Hindlimb muscle (tissue), 1 donor: ENCODE measurements at regions not wholly inside any gene's neighbourhood (a gene's known extent, or its start where the extent isn't known, plus 50 kb on each side); places are given as distances from the start of the nearest gene placed in this dataset.

Experiments used
- DNase-seq: peaks from one replicate; pipeline ENCODE4 v3.0.0-alpha.2; 2013

DNA sequence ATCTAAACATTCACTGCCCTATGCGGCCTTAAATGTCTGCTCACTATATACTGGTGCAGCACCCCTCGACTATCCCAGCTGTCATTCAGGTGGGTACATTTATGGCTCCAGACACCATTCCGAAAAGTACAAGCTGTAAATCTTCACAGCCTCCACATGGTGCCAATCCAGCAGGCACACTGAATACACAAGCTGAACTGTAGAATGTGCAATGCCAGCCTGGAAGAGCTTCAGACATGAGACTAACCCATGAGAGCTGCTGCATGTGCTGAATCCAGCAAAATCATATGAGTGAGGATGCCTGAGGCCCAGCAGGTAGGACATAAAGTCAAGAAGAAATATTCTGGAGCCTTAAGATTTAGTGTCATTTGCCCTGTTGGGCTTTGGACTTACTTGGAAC is 483.8 kb upstream of the GRIA1 start:
- no peak for DNase-seq

DNA sequence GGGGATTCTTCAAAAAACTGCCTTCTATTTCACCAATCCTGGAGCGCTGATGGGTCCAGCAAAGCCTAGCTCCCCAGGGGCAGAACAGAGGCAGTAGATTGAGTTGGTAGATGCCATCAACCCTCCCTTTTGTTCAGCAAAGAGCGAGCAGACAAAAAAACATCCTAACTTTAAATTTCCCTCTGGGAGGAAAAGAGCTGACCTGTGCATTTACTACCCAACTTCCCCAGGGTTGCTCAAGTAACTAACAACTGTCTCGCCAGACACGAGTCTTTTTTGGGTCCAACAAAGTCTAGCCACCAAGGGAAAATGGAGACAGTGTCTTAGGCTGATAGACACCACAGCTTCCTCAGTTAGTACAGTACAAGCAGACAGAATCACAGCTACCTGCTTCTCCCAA is 476.3 kb upstream of the GRIA1 start:
- DNase-seq, result no peak

DNA sequence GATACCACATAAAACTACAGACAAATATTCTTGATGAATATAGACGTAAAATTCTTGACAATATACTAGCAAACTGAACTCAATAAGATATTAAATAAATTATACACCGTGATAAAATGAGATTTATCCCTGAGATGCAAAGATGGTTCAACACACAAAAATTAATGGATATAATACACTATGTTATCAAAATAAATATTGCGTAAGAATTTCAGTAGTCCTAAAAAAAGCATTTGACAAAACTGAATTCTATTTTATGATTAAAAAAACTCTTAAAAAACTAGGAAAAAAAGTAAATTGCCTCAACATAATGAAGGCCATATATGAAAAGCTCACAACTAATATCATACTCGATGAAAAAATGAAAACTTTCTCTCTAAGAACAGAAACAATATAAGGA is 472.3 kb upstream of the GRIA1 start:
- no peak for DNase-seq

DNA sequence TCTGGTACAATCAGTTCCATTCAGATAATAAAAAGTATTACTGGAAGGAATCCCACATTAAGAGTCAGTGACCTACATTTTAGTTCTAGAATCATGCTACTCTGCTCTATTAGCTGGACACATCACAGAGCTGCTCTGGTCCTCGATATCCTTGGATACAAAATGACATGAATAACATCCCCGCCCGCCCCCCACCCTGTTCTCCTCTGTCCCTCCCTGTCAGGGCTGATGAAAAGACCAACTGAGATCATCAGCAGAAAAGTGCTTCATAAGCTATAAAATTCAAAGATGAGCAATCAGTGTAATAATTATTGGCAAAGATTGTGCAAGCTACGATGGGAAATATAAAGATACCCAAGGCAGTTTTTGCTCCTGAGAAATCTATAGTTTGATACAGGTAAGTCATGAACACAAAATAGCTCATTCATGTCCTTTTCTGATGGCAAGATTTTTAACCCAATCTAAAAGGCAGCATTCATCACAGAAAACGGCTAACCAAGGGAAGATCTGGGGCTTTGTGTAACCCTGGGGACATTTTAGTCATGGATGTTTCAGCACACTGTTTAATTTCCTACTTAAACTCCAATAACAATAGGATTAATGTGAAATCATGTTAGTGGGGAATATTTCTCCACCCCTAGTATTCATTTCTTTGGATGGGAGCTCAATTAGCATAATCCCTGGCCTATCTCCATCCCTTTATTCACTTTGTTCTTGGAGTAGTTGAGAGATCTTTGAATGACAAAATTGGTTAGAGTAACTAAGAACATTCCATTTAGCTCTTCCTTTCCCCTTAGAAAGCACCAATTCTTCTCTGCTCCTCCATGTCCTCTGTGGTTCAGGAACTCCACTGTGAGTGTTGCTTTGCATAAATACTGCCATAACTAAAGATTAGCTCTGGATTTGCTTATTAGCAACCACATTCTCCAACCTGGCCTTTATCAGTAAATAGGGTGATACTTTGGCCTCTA is 459.4 kb upstream of the GRIA1 start:
- no peak for DNase-seq

DNA sequence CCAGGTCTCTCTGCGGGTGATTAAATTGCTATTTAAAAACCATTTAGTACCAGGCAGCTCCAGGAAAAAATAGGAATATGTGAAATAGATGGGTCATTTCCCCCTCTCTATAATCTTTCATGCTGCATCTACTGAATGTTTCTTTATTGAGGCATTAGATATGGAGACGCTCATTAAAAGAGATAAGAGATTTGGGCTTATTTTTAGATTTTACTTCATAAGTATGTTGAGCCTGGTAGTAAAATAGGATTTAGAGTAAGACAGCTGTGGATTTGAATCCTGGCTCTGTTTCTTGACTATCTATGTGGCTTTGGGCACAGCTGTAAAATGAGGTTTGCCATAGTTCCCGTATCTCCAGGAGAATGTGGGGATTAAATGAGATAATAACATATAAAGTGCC is 451.0 kb upstream of the GRIA1 start:
- no peak for DNase-seq

DNA sequence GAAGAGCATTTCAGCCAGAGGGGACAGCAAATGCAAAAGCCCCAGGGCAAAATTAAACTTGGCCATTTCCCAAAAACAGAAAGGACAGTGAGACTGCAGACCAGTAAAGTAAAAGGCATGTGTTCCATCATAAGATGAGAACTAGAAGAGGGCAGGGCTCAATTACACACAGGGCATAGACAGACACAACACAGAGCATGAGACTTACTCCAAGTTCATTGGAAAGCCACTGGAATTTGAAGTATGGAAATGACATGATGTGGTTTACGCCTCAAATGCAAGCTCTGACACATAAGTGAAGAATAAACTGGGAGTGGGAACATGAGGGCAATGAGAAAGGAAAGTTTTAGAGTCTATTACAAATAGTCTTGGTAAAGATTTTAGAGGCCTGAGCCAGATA is 446.6 kb upstream of the GRIA1 start:
- DNase-seq, result no peak

DNA sequence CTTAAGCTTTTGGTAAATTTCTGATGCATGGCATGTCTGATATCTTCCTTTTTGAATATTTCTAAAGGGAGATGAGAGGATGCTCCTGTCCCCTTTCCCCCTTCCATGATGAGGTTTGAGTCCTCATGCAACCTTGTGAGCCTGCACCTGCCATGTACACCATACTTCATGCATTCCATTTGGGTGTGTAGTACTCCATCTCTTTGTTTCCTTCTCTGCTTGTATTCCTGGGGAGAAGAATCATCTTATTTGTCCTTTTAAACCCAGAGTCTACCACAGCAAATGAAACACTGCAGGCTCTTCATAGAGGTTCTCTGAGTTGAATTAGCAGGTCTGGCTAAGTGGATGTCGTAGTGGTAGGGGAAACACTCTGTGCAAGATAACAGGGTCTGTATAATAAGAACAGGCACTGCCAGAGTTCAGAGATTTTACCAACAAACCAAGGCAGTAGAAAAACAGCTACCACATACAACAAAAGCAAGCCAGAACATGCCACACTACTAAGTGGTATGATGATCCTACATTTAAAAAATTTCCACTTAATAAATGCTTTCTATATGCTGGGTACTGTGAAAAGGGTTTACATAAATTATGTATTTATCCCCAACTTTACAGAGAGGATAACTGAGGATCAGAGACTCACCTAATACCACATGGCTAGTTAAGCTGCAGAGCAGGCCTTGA is 439.8 kb upstream of the GRIA1 start:
- DNase-seq, result no peak

DNA sequence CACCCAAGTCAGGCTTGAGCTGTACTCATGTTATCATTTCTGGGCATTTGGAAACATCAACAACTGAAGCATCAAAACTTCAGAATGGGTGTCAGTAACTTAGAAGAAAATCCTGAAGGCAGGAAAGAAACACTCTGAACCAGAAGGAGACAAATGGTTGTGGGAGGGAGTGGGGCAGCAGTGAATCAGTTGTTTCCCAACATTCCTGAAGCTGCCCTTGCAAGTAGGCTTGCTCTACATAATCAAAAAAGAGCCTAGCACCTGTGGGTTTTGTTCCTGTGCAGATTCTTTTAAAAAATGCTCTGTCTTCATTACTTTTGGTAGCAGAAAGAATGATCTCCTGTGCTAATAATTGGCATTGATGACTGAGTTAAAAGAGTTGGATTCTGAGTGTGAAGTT is 424.2 kb upstream of the GRIA1 start:
- DNase-seq, result no peak

DNA sequence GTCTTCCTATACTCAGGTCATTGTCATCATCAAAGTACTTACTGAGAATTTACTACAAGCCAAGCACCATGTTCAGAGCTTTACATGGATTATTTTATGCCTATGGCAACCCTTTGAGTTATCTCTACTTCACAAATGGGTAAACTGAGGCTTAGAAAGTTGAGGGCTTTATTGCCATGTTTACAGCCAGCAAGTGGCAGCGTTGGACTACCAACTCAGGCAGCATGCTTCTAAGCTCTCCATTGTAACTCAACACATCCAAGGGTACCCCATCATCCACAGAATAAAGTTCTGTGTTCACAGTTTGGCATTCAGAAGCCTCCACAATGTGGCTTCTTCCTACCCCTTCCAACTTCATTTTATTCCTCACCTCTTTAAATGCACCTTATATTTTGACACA is 422.6 kb upstream of the GRIA1 start:
- no peak for DNase-seq

DNA sequence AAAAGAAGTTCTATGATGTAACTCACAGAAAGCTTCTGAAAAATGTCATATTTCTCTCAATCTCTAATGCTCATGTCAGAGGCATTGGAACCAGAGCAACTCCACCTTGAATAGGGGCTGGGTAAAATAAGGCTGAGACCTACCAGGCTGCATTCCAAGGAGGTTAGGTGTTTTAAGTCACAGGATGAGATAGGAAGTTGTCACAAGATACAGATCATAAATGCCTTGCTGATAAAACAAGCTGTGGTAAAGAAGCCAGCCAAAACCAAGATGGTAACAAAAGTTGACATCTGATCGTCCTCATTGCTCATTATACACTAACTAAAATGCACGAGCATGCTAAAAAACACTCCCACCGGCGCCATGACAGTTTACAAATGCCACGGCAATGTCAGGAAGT is 411.1 kb upstream of the GRIA1 start:
- DNase-seq, result no peak

DNA sequence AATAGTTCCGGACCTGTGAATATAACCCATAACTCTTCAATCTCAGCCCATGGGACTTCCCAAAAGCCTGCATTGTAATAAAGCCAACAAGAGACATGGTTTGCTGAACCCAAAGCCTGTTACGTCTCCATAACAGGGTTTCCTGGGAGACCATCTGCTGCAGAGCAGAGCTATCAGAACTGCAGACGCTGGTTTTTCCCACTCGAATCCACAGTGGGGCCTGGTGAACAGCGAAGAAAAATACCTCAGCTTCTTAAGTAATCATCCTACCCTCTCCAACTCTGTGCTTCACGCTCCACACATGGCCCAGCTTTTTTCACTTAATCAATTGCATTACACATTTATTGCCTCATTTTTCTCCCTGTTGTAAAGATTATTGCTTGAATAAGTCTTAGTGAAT is 409.5 kb upstream of the GRIA1 start:
- no peak for DNase-seq

DNA sequence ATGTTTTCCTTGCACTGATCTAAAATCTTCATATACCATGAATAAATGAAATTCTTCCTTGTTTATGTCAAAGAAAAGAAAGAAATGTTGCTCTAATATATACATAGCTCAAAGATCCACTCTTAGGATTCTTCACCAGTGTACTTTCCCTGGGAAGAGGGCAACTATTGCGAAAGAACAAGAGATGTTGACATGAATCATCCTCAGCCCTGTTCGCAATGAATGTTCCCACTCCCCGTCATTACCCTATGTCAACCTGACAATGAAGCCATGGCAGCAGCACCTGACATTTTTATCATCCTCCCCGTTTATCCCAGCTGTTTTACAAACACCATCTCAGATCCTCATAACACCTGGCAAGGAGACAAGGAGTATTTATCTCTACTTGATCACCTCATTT is 409.1 kb upstream of the GRIA1 start:
- no peak for DNase-seq

DNA sequence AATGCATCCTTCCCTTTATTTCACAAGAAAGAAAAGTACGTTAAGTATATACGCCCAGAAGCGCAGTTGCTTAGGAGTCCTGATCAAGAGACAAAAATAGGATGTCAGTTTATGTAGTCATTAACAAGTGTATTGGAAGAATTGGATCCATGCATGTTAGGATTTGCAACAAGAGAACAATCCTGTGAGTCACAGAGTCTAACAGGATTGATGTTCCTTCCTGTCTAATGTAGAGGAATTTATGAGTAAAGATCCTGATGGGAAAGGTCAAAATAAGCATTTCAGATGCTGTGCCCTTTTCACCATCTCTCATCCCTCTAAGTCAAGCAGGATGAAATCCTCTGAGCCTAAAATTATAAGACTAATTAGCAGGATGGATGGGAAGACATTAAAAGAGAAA is 406.0 kb upstream of the GRIA1 start:
- DNase-seq, result no peak

DNA sequence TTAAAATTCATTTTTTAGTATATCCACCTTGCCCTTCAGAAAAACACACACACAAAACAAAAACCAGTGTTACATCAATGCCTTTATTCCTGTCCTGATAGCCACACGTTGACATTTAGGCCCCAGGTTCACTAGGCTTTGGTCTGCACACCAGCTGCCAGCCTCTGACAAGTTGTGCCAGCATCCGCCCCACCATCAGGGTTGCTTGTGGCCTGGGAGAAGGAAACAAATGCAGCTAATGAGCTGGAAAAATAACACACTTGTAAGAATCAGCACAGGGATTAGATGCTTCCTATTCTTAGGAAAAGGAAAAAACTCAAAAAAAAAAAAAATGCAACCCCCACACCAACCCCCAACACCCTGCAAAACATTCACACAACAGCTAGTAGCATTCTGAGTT is 404.0 kb upstream of the GRIA1 start:
- no peak for DNase-seq

DNA sequence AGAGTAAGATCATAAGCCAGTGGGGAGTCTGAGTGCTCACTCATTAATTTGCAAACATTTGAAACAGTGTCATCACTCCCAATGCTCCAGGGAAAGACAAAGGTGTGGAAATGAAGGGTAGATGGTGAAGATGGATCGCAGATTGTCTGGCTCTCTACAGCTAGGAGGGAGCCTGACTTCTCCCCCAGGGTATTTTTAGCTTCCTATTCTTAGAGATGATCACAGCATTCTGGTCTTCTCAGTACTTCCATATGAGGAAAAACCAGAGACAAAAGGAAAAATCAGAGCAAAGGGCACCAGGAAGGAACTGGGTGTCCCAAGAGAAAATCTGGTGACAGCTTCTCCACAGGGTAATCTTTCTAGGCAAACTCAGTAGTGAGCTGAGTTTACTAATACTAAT is 401.9 kb upstream of the GRIA1 start:
- no peak for DNase-seq

DNA sequence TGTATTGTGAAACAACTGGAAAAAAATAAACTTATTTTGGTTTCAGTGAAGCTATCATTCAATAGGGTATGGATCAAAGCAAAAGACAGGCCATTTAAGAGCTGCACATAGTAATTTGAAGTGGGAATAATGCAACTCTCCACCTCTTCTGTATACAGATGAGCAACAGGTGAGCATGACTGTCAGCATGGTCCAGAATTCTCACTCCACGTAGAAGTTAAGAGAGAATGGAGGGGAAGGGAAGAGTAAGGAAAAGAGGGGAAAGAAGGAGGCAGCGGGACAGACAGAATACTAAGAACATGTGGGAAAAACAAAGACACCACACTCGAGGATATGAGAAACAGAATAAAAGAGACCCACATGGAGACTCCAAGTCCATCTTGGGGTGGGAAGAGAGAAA is 396.1 kb upstream of the GRIA1 start:
- DNase-seq, result no peak

DNA sequence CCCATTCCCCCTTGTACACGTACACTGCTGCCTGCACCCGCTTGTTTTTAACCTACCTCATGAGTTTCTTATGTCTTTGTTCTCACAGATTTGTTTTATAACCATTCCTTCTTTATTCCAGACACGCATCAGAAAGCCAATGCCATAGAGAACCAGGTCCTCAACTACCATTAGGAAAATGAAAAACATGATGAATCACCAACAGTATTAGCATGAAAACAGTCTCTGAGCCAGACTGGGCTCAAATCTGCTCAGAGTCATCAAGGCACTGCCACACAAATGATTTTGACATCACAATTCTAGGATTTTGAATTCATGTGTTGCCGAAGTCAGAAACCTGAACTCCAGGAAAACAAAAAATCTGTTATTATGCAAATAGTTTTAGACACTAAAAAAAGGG is 394.1 kb upstream of the GRIA1 start:
- no peak for DNase-seq

DNA sequence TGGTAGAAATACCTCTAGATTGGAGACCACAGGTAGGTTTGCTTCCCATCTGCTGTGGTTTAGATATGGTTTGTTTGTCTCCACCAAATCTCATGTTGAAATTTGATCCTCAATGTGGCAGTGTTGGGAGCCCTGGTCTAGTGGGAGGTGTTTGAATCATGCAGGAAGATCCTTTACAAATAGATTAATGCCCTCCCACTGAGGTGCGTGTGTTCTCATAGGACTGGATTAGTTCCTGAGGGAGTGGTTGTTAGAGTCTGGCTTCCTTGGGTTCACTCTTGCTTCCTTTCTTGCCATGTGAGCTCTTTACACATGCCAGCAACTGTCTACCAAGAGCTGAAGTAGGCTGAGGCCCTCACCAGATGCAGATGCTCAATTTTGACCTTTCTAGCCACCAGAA is 391.1 kb upstream of the GRIA1 start:
- no peak for DNase-seq

DNA sequence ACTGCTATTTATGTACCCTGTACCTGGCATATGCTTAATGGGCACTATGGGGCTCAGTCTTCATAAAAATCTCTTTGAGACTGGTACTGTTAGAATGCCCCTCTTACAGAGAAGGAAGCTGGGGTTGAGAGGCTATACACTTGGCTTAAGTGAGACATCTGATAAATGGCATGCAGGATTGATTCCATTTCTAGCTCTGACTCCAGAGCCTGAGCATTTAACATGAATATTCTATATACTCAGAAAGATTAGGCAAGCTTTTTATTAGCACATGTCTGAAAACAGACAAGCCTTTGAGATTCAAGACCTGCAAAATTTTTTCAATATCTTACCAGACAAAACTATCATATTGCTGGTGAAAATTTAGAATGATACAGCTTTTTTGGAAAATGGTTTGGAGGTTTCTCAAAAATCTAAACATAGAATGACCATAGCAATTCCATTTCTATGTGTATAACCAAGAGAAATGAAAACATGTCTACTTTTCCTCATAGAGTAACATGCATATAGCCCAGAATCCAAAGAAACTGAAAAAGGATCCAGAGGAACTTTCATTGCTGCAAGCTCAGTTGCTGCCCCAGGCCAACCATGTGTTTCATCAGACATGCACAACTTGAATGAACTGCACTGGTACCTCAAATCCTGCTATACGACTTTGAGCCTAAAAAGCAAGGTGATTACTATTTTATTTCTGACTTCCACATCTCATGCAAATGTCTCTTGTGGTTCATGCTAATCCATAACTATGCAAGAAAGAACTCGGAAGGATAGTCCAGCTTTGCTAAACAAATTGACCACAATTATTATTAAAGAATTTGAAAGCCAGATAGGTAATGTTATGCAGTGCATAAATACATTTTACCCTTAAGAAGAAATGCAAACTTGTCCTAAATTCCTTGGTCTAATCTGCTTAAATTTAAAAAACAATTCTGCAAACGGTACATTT is 389.0 kb upstream of the GRIA1 start:
- DNase-seq, result no peak

DNA sequence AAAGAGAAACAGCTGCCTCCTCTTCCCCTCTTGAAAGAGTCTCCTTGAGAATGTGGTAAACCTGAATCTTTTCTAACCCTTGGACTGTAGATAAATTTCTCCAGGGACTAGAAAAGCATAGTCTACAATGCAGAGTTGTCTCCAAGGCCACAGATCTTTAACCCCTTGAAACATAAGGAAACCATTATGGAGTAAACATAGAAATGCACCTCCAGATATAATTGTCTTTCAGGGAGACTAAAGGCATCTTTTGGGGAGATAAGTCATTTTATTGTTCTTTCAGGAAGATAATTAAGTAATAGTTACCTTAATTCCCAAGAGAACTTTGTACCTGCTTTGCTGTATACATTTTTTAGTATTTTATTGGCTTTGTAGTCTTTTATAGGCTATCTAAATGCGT is 373.6 kb upstream of the GRIA1 start:
- no peak for DNase-seq

DNA sequence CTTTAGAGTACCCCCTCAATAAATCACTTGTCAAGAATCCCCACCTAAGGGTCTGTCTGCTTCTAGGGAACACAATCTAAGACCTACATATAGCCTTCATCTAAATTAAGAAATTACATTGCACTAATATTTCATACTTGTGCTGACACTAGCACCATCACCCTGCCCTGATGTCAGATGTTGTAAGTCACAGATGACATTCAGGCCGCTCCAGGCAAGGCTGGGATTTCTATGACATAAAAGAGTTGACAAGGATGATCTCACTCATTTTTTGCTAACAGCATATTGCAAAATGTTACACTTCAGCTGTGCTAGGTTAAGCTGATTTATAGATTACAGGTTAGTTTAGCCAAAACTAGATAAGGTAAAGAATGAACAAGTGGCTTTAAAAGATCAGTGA is 372.5 kb upstream of the GRIA1 start:
- DNase-seq, result no peak

DNA sequence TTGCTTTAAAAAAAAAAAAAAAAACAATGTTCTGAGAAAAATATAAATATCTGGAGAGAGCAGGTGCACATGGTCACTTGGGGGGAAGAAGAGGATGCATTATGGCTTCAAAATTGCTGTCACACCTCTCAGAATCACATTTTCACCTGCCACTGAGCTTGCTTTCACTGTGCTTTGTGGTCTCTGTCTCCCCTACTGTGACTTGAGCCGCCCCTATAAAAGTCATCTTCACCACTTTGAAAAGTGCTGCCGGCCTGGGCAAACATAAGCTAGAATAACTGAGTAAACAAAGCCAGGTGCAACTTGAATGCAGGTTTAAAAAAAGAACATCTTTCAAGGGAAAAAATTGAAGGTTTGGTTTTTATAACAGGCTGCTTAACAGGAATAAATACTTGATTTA is 368.1 kb upstream of the GRIA1 start:
- no peak for DNase-seq

DNA sequence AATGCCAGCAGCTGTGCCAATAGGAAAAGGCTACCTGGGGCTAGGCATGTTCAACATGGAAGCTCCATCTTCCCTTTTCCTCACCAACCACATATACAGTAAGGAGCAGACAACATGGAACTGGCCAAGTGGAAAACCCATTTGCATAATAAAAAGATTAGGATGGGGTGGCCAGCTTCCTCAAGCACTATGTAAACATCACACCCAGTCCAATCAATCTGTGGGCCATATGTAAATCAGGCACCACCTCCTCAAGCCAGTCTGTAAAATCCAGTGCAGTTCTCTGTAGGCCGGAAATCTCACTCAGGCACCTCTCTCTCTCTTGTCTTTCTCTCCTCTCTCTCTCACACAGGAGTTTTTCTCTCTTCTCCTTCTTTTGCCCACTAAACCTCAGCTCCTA is 360.2 kb upstream of the GRIA1 start:
- no peak for DNase-seq
